WTC11 (cell line): ENCODE measurements at regions not wholly inside any gene's neighbourhood (a gene's known extent, or its start where the extent isn't known, plus 50 kb on each side); places are given as distances from the start of the nearest gene placed in this dataset.

Experiments used
- ATAC-seq: fragments of 200-7000 bp; cut with Tn5 transposase; 2 replicates; pipeline ENCODE4 v1.10.0; 2021; ENCODE audit warnings: mild to moderate bottlenecking, moderate library complexity
- CTCF ChIA-PET: fragments of 300-600 bp; sonication (Branson Sonifier 250); formaldehyde crosslinking; loops from one replicate; lab custom pipeline; 2021; ENCODE audit warnings: antibody characterized with exemption; lab: Charles Lee
- POLR2A ChIA-PET: fragments of 350-600 bp; sonication (Branson Sonifier 250); formaldehyde crosslinking; loops from one replicate; lab custom pipeline; 2021; ENCODE audit warnings: antibody characterized with exemption; lab: Charles Lee
- DNase-seq: peaks from one replicate; pipeline ENCODE4 v3.0.0; 2021; ENCODE audit warnings: low spot score
- H3K27ac Mint-ChIP-seq: 2 replicates; pipeline ENCODE4 v1.8.0; 2021; ENCODE audit warnings: mixed read lengths
- H3K27me3 Mint-ChIP-seq: 2 replicates; pipeline ENCODE4 v1.8.0; 2021; ENCODE audit warnings: low read depth, mild to moderate bottlenecking, moderate library complexity, mixed read lengths
- H3K36me3 Mint-ChIP-seq: 2 replicates; pipeline ENCODE4 v1.8.0; 2021; ENCODE audit warnings: mixed read lengths
- H3K4me1 Mint-ChIP-seq: 2 replicates; pipeline ENCODE4 v1.8.0; 2022; ENCODE audit warnings: mixed read lengths
- H3K4me3 Mint-ChIP-seq: 2 replicates; pipeline ENCODE4 v1.8.0; 2021; ENCODE audit warnings: mild to moderate bottlenecking, moderate library complexity, mixed read lengths
- H3K9me3 Mint-ChIP-seq: 2 replicates; pipeline ENCODE4 v1.8.0; 2021; ENCODE audit warnings: mixed read lengths
- ARID4B ChIP-seq: sonication (generic); formaldehyde crosslinking; IDR thresholded peaks from 2 replicates; pipeline ENCODE4 v1.8.0; 2023; ENCODE audit warnings: missing genetic modification reagents, mild to moderate bottlenecking, borderline replicate concordance
- CBFB ChIP-seq: sonication (generic); formaldehyde crosslinking; IDR thresholded peaks from 2 replicates; pipeline ENCODE4 v1.8.1; 2022; ENCODE audit warnings: mild to moderate bottlenecking, low read depth, missing genetic modification reagents
- E2F1 ChIP-seq: sonication (generic); formaldehyde crosslinking; IDR thresholded peaks from 2 replicates; pipeline ENCODE4 v1.8.0; 2022; ENCODE audit warnings: mild to moderate bottlenecking, missing genetic modification reagents
- E2F5 ChIP-seq: sonication (generic); formaldehyde crosslinking; IDR thresholded peaks from 2 replicates; pipeline ENCODE4 v1.8.1; 2022; ENCODE audit warnings: mild to moderate bottlenecking, moderate library complexity, missing genetic modification reagents
- ETV6 ChIP-seq: sonication (generic); formaldehyde crosslinking; IDR thresholded peaks from 2 replicates; pipeline ENCODE4 v1.8.1; 2022; ENCODE audit warnings: mild to moderate bottlenecking, missing genetic modification reagents
- FOXP1 ChIP-seq: sonication (generic); formaldehyde crosslinking; IDR thresholded peaks from 2 replicates; pipeline ENCODE4 v1.8.0; 2022; ENCODE audit warnings: missing genetic modification reagents, mild to moderate bottlenecking, moderate library complexity, borderline replicate concordance
- HMGA2 ChIP-seq: fragments of 250-450 bp; sonication (Bioruptor Pico); IDR thresholded peaks from 2 replicates; pipeline ENCODE4 v1.4.0; 2021; ENCODE audit warnings: mild to moderate bottlenecking, moderate library complexity
- IRF1 ChIP-seq: sonication (generic); formaldehyde crosslinking; IDR thresholded peaks from 2 replicates; pipeline ENCODE4 v1.8.0; 2023; ENCODE audit warnings: missing genetic modification reagents
- KAT7 ChIP-seq: sonication (generic); formaldehyde crosslinking; IDR thresholded peaks from 2 replicates; pipeline ENCODE4 v1.8.1; 2023; ENCODE audit warnings: missing genetic modification reagents, mild to moderate bottlenecking, borderline replicate concordance
- MAX ChIP-seq: sonication (generic); formaldehyde crosslinking; IDR thresholded peaks from 2 replicates; pipeline ENCODE4 v1.8.0; 2022; ENCODE audit warnings: mild to moderate bottlenecking, missing genetic modification reagents
- MLX ChIP-seq: sonication (generic); formaldehyde crosslinking; IDR thresholded peaks from 2 replicates; pipeline ENCODE4 v1.8.1; 2023; ENCODE audit warnings: mild to moderate bottlenecking, missing genetic modification reagents, moderate library complexity
- NFE2L1 ChIP-seq: sonication (generic); formaldehyde crosslinking; IDR thresholded peaks from 2 replicates; pipeline ENCODE4 v1.8.1; 2023; ENCODE audit warnings: missing genetic modification reagents
- OVOL2 ChIP-seq: fragments of 250-450 bp; sonication (Bioruptor Pico); IDR thresholded peaks from 2 replicates; pipeline ENCODE4 v1.9.0; 2021; ENCODE audit warnings: mild to moderate bottlenecking, borderline replicate concordance
- PRRX2 ChIP-seq: fragments of 250-450 bp; sonication (Bioruptor Pico); IDR thresholded peaks from 2 replicates; pipeline ENCODE4 v1.8.0; 2021; ENCODE audit warnings: mild to moderate bottlenecking
- RELA ChIP-seq: sonication (generic); formaldehyde crosslinking; IDR thresholded peaks from 2 replicates; pipeline ENCODE4 v1.8.1; 2022; ENCODE audit warnings: missing genetic modification reagents, mild to moderate bottlenecking, borderline replicate concordance
- RORB ChIP-seq: fragments of 250-450 bp; sonication (Bioruptor Pico); IDR thresholded peaks from 2 replicates; pipeline ENCODE4 v1.9.0; 2021; ENCODE audit warnings: mild to moderate bottlenecking
- SMAD3 ChIP-seq: sonication (generic); formaldehyde crosslinking; IDR thresholded peaks from 2 replicates; pipeline ENCODE4 v1.8.0; 2022; ENCODE audit warnings: missing genetic modification reagents, mild to moderate bottlenecking, borderline replicate concordance
- TP53 ChIP-seq: sonication (generic); formaldehyde crosslinking; IDR thresholded peaks from 2 replicates; pipeline ENCODE4 v1.8.1; 2023; ENCODE audit warnings: mild to moderate bottlenecking, missing genetic modification reagents
- ZBTB21 ChIP-seq: sonication (generic); formaldehyde crosslinking; IDR thresholded peaks from 2 replicates; pipeline ENCODE4 v1.8.1; 2023; ENCODE audit warnings: mild to moderate bottlenecking, missing genetic modification reagents, borderline replicate concordance
- ZNF219 ChIP-seq: sonication (generic); formaldehyde crosslinking; IDR thresholded peaks from 2 replicates; pipeline ENCODE4 v1.8.0; 2023; ENCODE audit warnings: missing genetic modification reagents, mild to moderate bottlenecking, borderline replicate concordance
- ZNF232 ChIP-seq: sonication (generic); formaldehyde crosslinking; IDR thresholded peaks from 2 replicates; pipeline ENCODE4 v1.8.0; 2022; ENCODE audit warnings: mild to moderate bottlenecking, missing genetic modification reagents
- ZNF317 ChIP-seq: sonication (generic); formaldehyde crosslinking; IDR thresholded peaks from 2 replicates; pipeline ENCODE4 v1.8.1; 2023; ENCODE audit warnings: low read depth, mild to moderate bottlenecking, moderate library complexity, missing genetic modification reagents, borderline replicate concordance
- ZNF416 ChIP-seq: fragments of 250-450 bp; sonication (Bioruptor Pico); IDR thresholded peaks from 2 replicates; pipeline ENCODE4 v1.9.0; 2021; ENCODE audit warnings: mild to moderate bottlenecking, inconsistent platforms
- ZNF671 ChIP-seq: fragments of 250-450 bp; sonication (Bioruptor Pico); IDR thresholded peaks from 2 replicates; pipeline ENCODE4 v1.8.0; 2021; ENCODE audit warnings: mild to moderate bottlenecking

GRCh38 chr6:140825731-140826130 lies 1307.0 kb upstream of the GJE1 start (continued):
- no peak for TF ChIP-seq ZNF232

- no peak for ATAC-seq
These were observed 1308.1 kb upstream of the GJE1 start for GRCh38 chr6:140824595-140824994.

GRCh38 chr6:140821196-140821595 lies 1311.5 kb upstream of the GJE1 start:
- no peak for TF ChIP-seq CBFB (CRISPR knock-in tag)
- TF ChIP-seq SMAD3, result no peak
- TF ChIP-seq RORB, result no peak
- no peak for TF ChIP-seq ZNF671
- no peak for TF ChIP-seq ZBTB21 (CRISPR knock-in tag)
- no peak for TF ChIP-seq PRRX2 (CRISPR knock-in tag)
- no peak for TF ChIP-seq MLX (CRISPR knock-in tag)
- TF ChIP-seq ZNF317, result no peak
- TF ChIP-seq RELA (CRISPR knock-in tag), result no peak
- no peak for TF ChIP-seq TP53 (CRISPR knock-in tag)
- TF ChIP-seq E2F5 (CRISPR knock-in tag), result no peak
- no peak for TF ChIP-seq ZNF219 (CRISPR knock-in tag)
- no peak for TF ChIP-seq E2F1 (CRISPR knock-in tag)
- TF ChIP-seq ETV6 (CRISPR knock-in tag), result no peak
- TF ChIP-seq NFE2L1 (CRISPR knock-in tag), result no peak
- TF ChIP-seq FOXP1, result no peak
- DNase-seq, result no peak
- ChIA-PET POLR2A (no interaction called here), CTCF (no interaction called here)
- Mint-ChIP-seq H3K36me3 (no peaks in the 10 kb centered on the region), H3K27ac (no peak overlapping the region), H3K9me3 (no peaks in the 10 kb centered on the region), H3K4me1 (no peaks in the 10 kb centered on the region), H3K4me3 (no peak overlapping the region), H3K27me3 (no peaks in the 10 kb centered on the region)
- ATAC-seq, result no peak

More at GRCh38 chr6:140824595-140824994, 1308.1 kb upstream of the GJE1 start:
- CTCF ChIA-PET, result no interaction called here
- Mint-ChIP-seq H3K9me3 (no peaks in the 10 kb centered on the region), H3K4me1 (no peaks in the 10 kb centered on the region), H3K36me3 (no peaks in the 10 kb centered on the region), H3K27ac (no peak overlapping the region), H3K27me3 (no peaks in the 10 kb centered on the region), H3K4me3 (no peak overlapping the region)
- POLR2A ChIA-PET, result no interaction called here
- DNase-seq, result no peak
- no peak for TF ChIP-seq ZNF671

GRCh38 chr6:140817176-140817575 lies 1315.5 kb upstream of the GJE1 start:
- Mint-ChIP-seq H3K27ac (no peak overlapping the region), H3K4me3 (no peak overlapping the region), H3K4me1 (no peaks in the 10 kb centered on the region), H3K27me3 (no peaks in the 10 kb centered on the region), H3K9me3 (peaks cover 13% of the 10 kb centered on the region), H3K36me3 (peaks cover 3% of the 10 kb centered on the region; the same call in 1 of the 2 replicates)
- DNase-seq (no peak), ATAC-seq (no peak)
- ChIA-PET CTCF (no interaction called here), POLR2A (no interaction called here)
- TF ChIP-seq MAX, result no peak
- TF ChIP-seq HMGA2 (CRISPR knock-in tag), result no peak
- no peak for TF ChIP-seq ZNF416 (CRISPR knock-in tag)
- no peak for TF ChIP-seq ARID4B (CRISPR knock-in tag)
- no peak for TF ChIP-seq KAT7 (CRISPR knock-in tag)
- no peak for TF ChIP-seq IRF1 (CRISPR knock-in tag)
- TF ChIP-seq FOXP1, result no peak
- TF ChIP-seq OVOL2 (CRISPR knock-in tag), result no peak
- no peak for TF ChIP-seq RORB
